HepG2 (cell line): ENCODE measurements at regions not wholly inside any gene's neighbourhood (a gene's known extent, or its start where the extent isn't known, plus 50 kb on each side); places are given as distances from the start of the nearest gene placed in this dataset.

Source experiments
- ATAC-seq: fragments of 200-7000 bp; cut with Tn5 transposase; 3 replicates; pipeline ENCODE4 v1.9.1; 2020; ENCODE audit warnings: mild to moderate bottlenecking, moderate library complexity
- BruUV-seq: library from RNA; stranded (reverse); fragments of 400-500 nt; replicated peaks from 2 replicates; lab custom pipeline; 2021; lab: Mats Ljungman, UMichigan
- CTCF ChIA-PET: fragments of 300-600 bp; formaldehyde crosslinking; extraction: SDS; loops from one replicate; lab custom pipeline; 2021; ENCODE audit warnings: low total read pairs, inconsistent platforms, low intra/inter-chr PET ratio; lab: Yijun Ruan, JAX
- POLR2A ChIA-PET: fragments of 350-600 bp; sonication (Branson Sonifier 250); formaldehyde crosslinking; loops from one replicate; lab custom pipeline; 2020; ENCODE audit warnings: antibody characterized with exemption, inconsistent platforms; lab: Yijun Ruan, JAX
- DNase-seq: peaks from one replicate; pipeline ENCODE4 v3.0.0-alpha.2; 2015; ENCODE audit warnings: low spot score
- FAIRE-seq: peaks from 3 replicates; lab custom pipeline; 2011; peaks lifted over from hg19 to GRCh38; lab: Jason Lieb, UNC
- H2AFZ ChIP-seq: one replicate; pipeline ENCODE4 v1.6.1; 2011; ENCODE audit warnings: low read length, inconsistent platforms
- H3K27ac ChIP-seq: fragments of 300-600 bp; 3 replicates; pipeline ENCODE4 v1.8.0; 2011; ENCODE audit warnings: mixed run types, mild to moderate bottlenecking, mixed read lengths, low read length, inconsistent platforms; ENCODE audit not compliant: insufficient read depth; ENCODE audit errors: extremely low read length
- H3K27me3 ChIP-seq, 2 experiments: fragments of 200-600 bp in 1 of 2; 2 replicates in 1 of 2; 3 replicates in 1 of 2; pipeline versions ENCODE4 v1.6.0 to v1.8.0; 2011; ENCODE audit warnings: low read length in 2 of 2, mild to moderate bottlenecking in 2 of 2, moderate library complexity in 2 of 2, inconsistent platforms in 1 of 2; ENCODE audit not compliant: insufficient read depth in 2 of 2, control insufficient read depth in 1 of 2
- H3K36me3 ChIP-seq, 2 experiments: fragments of 200-600 bp in 1 of 2; replicated peaks in 1 of 2; 2 replicates in 1 of 2; 3 replicates in 1 of 2; pipeline versions ENCODE4 v1.5.1 to v1.8.0; 2011; ENCODE audit warnings: low read length in 2 of 2, inconsistent platforms in 1 of 2; ENCODE audit not compliant: insufficient read depth in 2 of 2, control insufficient read depth in 1 of 2
- H3K4me1 ChIP-seq: 2 replicates; pipeline ENCODE4 v1.5.1; 2012; ENCODE audit warnings: low read length, inconsistent platforms; ENCODE audit not compliant: insufficient read depth
- H3K4me2 ChIP-seq: 2 replicates; pipeline ENCODE4 v1.6.0; 2011; ENCODE audit warnings: low read depth, low read length, inconsistent platforms
- H3K4me3 ChIP-seq, 3 experiments: fragments of 200-600 bp in 1 of 3; sonication (generic), shearing (Covaris generic) in 1 of 3; replicated peaks in 1 of 3; 2 replicates each; pipeline ENCODE4 v1.5.1; 2011 to 2016; ENCODE audit warnings: low read length in 3 of 3, inconsistent platforms in 2 of 3, low read depth in 2 of 3, mild to moderate bottlenecking in 2 of 3, control low read depth in 1 of 3, mixed read lengths in 1 of 3; ENCODE audit not compliant: insufficient read depth in 1 of 3
- H3K79me2 ChIP-seq: one replicate; pipeline ENCODE4 v1.6.1; 2011; ENCODE audit warnings: low read length, inconsistent platforms; ENCODE audit not compliant: insufficient read depth
- H3K9ac ChIP-seq: 2 replicates; pipeline ENCODE4 v1.6.0; 2011; ENCODE audit warnings: mild to moderate bottlenecking, low read depth, low read length, inconsistent platforms; ENCODE audit not compliant: insufficient read depth
- H3K9me3 ChIP-seq: 2 replicates; pipeline ENCODE4 v1.5.1; 2012; ENCODE audit warnings: mild to moderate bottlenecking, low read length
- H4K20me1 ChIP-seq: 2 replicates; pipeline ENCODE4 v1.6.0; 2011; ENCODE audit warnings: inconsistent platforms, mild to moderate bottlenecking, low read length, moderate library complexity; ENCODE audit not compliant: insufficient read depth
- GFI1 ChIP-seq: sonication (generic); formaldehyde crosslinking; IDR thresholded peaks from 2 replicates; pipeline ENCODE4 v1.5.0; 2020; ENCODE audit warnings: missing genetic modification reagents, mild to moderate bottlenecking, borderline replicate concordance
- MATR3 ChIP-seq: sonication (generic); formaldehyde crosslinking; IDR thresholded peaks from 2 replicates; pipeline ENCODE4 v1.4.0; 2020; ENCODE audit warnings: missing genetic modification reagents
- MBD4 ChIP-seq: IDR thresholded peaks from 2 replicates; pipeline ENCODE4 v1.6.1; 2012; ENCODE audit warnings: low read length, inconsistent platforms, borderline replicate concordance
- NR2F2 ChIP-seq: IDR thresholded peaks from 2 replicates; pipeline ENCODE4 v1.6.1; 2012; ENCODE audit warnings: low read depth, inconsistent platforms, borderline replicate concordance
- RBFOX2 ChIP-seq: fragments of 200-400 bp; formaldehyde crosslinking; IDR thresholded peaks from 2 replicates; pipeline ENCODE4 v1.6.1; 2017; ENCODE audit warnings: low read depth, mild to moderate bottlenecking, low read length
- REXO4 ChIP-seq: sonication (generic); formaldehyde crosslinking; IDR thresholded peaks from 2 replicates; pipeline ENCODE4 v1.8.0; 2022; ENCODE audit warnings: missing genetic modification reagents, mild to moderate bottlenecking, borderline replicate concordance
- SMARCC2 ChIP-seq: fragments of 450-650 bp; IDR thresholded peaks from 2 replicates; pipeline ENCODE4 v1.6.1; 2017; ENCODE audit warnings: antibody characterized with exemption, mild to moderate bottlenecking
- TEAD2 ChIP-seq: sonication (generic); formaldehyde crosslinking; IDR thresholded peaks from 2 replicates; pipeline ENCODE4 v1.9.0; 2021; ENCODE audit warnings: missing genetic modification reagents
- ZFP1 ChIP-seq: IDR thresholded peaks from 2 replicates; pipeline ENCODE4 v1.6.1; 2016
- WGBS: methylation state at CpG from one replicate; pipeline ENCODE4 v1.1.6; 2017; ENCODE audit warnings: low lambda C conversion rate; 5-methylcytosine and 5-hydroxymethylcytosine counted together
- in situ Hi-C: cut with HindIII; loops from 2 replicates; pipeline ENCODE4 v1.10.0; 2017; ENCODE audit warnings: low pct_unique_long_range_greater_than_20kb; ENCODE audit not compliant: extremely low pct_ligation_motif_present
- intact Hi-C: fragments of 100-400 bp; cut with micrococcal nuclease; formaldehyde crosslinking; loops from one replicate; pipeline ENCODE4 v1.10.0; 2022; ENCODE audit not compliant: unreplicated experiment
- TF ChIP-seq, protein P1 (sequence below): sonication (generic); formaldehyde crosslinking; IDR thresholded peaks from 2 replicates; pipeline ENCODE4 v1.5.1; 2020; ENCODE audit warnings: mild to moderate bottlenecking, missing genetic modification reagents

DNA sequence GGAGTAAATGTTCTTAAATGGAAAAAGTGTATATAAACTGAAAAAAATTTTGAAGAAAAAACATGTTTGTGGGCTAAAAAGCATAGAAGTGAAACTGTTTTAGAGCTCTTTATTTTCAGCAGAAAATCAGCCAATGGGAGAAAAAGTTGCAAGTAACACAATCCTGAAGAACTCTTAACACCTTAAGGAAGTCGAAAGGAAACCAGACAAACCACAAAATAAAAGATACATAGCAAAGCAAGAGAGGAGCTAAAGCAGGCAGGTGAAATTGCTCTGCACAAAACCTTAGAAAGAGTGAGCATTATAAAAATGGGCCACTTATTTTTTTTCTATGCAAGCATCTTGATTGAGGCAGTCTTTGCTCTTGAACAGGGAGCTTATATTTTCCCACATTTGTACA is 300.5 kb downstream of the RAP2B start:
- Histone ChIP-seq H3K4me3 (no peak overlapping the region), H3K9me3 (no peaks in the 10 kb centered on the region), H3K4me1 (no peaks in the 10 kb centered on the region), H3K79me2 (no peaks in the 10 kb centered on the region), H3K4me2 (no peak overlapping the region), H3K9ac (no peak overlapping the region), H2AFZ (no peak overlapping the region), H3K27ac (no peak overlapping the region), H3K27me3 (no peaks in the 10 kb centered on the region), H4K20me1 (no peaks in the 10 kb centered on the region), H3K36me3 (no peaks in the 10 kb centered on the region)
- ChIA-PET POLR2A (no interaction called here), CTCF (no interaction called here)
- in situ Hi-C loops (no loop called here), intact Hi-C loops (no loop called here)
- no TSS peak for BruUV-seq
- 0% methylated on average over 1 of the region's 1 CpG for WGBS
- no peak for FAIRE-seq
- no peak for ATAC-seq
- TF ChIP-seq MATR3 (CRISPR knock-in tag) (no peak), NR2F2 (no peak), MBD4 (no peak), ZFP1 (no peak), RBFOX2 (no peak), TEAD2 (CRISPR knock-in tag) (no peak), GFI1 (CRISPR knock-in tag) (no peak)
- TF ChIP-seq, protein P1, sequence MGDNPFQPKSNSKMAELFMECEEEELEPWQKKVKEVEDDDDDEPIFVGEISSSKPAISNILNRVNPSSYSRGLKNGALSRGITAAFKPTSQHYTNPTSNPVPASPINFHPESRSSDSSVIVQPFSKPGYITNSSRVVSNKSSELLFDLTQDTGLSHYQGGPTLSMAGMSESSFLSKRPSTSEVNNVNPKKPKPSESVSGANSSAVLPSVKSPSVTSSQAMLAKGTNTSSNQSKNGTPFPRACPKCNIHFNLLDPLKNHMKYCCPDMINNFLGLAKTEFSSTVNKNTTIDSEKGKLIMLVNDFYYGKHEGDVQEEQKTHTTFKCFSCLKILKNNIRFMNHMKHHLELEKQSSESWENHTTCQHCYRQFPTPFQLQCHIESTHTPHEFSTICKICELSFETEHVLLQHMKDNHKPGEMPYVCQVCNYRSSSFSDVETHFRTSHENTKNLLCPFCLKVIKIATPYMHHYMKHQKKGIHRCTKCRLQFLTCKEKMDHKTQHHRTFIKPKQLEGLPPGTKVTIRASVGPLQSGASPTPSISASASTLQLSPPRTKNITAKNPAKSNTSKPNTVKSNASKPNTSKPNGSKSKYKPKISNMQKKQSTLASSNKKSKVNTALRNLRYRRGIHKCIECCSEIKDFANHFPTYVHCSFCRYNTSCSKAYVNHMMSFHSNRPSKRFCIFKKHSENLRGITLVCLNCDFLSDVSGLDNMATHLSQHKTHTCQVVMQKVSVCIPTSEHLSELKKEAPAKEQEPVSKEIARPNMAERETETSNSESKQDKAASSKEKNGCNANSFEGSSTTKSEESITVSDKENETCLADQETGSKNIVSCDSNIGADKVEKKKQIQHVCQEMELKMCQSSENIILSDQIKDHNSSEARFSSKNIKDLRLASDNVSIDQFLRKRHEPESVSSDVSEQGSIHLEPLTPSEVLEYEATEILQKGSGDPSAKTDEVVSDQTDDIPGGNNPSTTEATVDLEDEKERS (CRISPR knock-in tag) = no peak
- no peak for DNase-seq

DNA sequence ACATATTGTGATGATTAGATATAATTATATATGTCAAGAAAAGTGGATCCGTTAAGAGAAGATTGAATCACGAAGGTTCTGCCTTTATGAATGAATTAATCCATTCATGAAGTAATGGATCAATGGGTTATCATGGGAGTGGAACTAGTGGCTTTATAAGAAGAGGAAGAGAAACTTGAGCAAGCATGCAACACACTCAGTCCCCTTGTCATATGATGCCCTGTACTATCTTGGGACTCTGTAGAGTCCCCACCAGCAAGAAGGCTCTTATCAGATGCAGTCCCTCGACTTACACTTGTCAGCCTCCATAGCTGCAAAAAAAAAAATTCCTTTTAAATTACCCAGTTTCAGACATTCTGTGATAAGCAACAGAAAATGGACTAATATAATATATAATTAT is 301.9 kb downstream of the RAP2B start:
- WGBS = 1% methylated on average over 3 of the region's 3 CpGs
- no peak for DNase-seq
- Histone ChIP-seq H3K36me3 (no peaks in the 10 kb centered on the region), H3K4me3 (no peak overlapping the region), H3K9me3 (no peaks in the 10 kb centered on the region), H3K27me3 (no peaks in the 10 kb centered on the region)
- POLR2A ChIA-PET = no interaction called here
- no peak for FAIRE-seq
- intact Hi-C loops = no loop called here
- TF ChIP-seq SMARCC2 (no peak), REXO4 (CRISPR knock-in tag) (no peak)
- TF ChIP-seq, all 625 proteins: peak for 0
- in situ Hi-C loops = no loop called here
- no peaks in the 10 kb centered on the region for H4K20me1 ChIP-seq
- no TSS peak for BruUV-seq
- ATAC-seq = no peak
- H2AFZ ChIP-seq = no peak overlapping the region
- no peak overlapping the region for H3K4me2 ChIP-seq
- H3K27ac ChIP-seq = no peak overlapping the region
- CTCF ChIA-PET = no interaction called here
- no peak overlapping the region for H3K9ac ChIP-seq
- H3K79me2 ChIP-seq = no peaks in the 10 kb centered on the region
- H3K4me1 ChIP-seq = no peaks in the 10 kb centered on the region
